PC-9 (cell line): ENCODE measurements at regions not wholly inside any gene's neighbourhood (a gene's known extent, or its start where the extent isn't known, plus 50 kb on each side); places are given as distances from the start of the nearest gene placed in this dataset.
"Not testable (repeated sequence)": the region's sequence is repeated elsewhere in the genome, so short reads cannot be mapped to it uniquely, and the experiment has no call there.

Experiments used
- BruUV-seq: library from RNA; stranded (reverse); fragments of 400-500 nt; replicated peaks from 2 replicates; lab custom pipeline; 2021; lab: Mats Ljungman, UMichigan
- CTCF ChIA-PET: fragments of 300-600 bp; sonication (Branson Sonifier 250); formaldehyde crosslinking; loops from one replicate; lab custom pipeline; 2022; ENCODE audit warnings: antibody characterized with exemption; lab: Charles Lee
- POLR2A ChIA-PET: fragments of 300-600 bp; sonication (Branson Sonifier 250); formaldehyde crosslinking; loops from one replicate; lab custom pipeline; 2022; ENCODE audit warnings: antibody characterized with exemption; ENCODE audit not compliant: unreplicated experiment; lab: Charles Lee
- DNase-seq, 2 experiments: peaks; one replicate each; pipeline versions ENCODE4 v3.0.0 to v3.0.0-alpha.2; 2015 to 2022; ENCODE audit warnings: mixed read lengths in 1 of 2
- H2AFZ ChIP-seq: fragments of 200-600 bp; sonication (generic); 2 replicates; pipeline ENCODE4 v1.8.1; 2017; ENCODE audit warnings: antibody characterized with exemption
- H3F3A ChIP-seq: fragments of 200-600 bp; sonication (generic); 2 replicates; pipeline ENCODE4 v1.8.1; 2017; ENCODE audit warnings: antibody characterized with exemption, mild to moderate bottlenecking, low read depth; ENCODE audit not compliant: insufficient read depth
- H3K27ac ChIP-seq: fragments of 200-600 bp; sonication (generic); 2 replicates; pipeline ENCODE4 v1.6.1; 2016; ENCODE audit warnings: mixed run types
- H3K27me3 ChIP-seq: fragments of 200-600 bp; sonication (generic); 2 replicates; pipeline ENCODE4 v1.6.1; 2016; ENCODE audit warnings: low read depth, mixed run types; ENCODE audit not compliant: insufficient read depth
- H3K36me3 ChIP-seq: fragments of 200-600 bp; sonication (generic); 2 replicates; pipeline ENCODE4 v1.6.1; 2016; ENCODE audit warnings: low read depth, mixed run types
- H3K4me1 ChIP-seq: fragments of 200-600 bp; sonication (generic); replicated peaks from 2 replicates; pipeline ENCODE4 v1.6.1; 2016; ENCODE audit warnings: mixed run types; ENCODE audit not compliant: insufficient read depth
- H3K4me2 ChIP-seq: fragments of 200-600 bp; sonication (generic); 2 replicates; pipeline ENCODE4 v1.6.1; 2017; ENCODE audit warnings: mixed run types
- H3K4me3 ChIP-seq: fragments of 200-600 bp; sonication (generic); 2 replicates; pipeline ENCODE4 v1.6.1; 2016; ENCODE audit warnings: mixed run types
- H3K79me2 ChIP-seq: fragments of 200-600 bp; sonication (generic); 2 replicates; pipeline ENCODE4 v1.6.1; 2017; ENCODE audit warnings: low read depth, mixed run types
- H3K9me2 ChIP-seq: fragments of 200-600 bp; sonication (generic); 2 replicates; pipeline ENCODE4 v1.8.1; 2017; ENCODE audit warnings: mild to moderate bottlenecking; ENCODE audit not compliant: insufficient read depth
- H3K9me3 ChIP-seq: fragments of 200-600 bp; sonication (generic); 2 replicates; pipeline ENCODE4 v1.8.1; 2016; ENCODE audit warnings: low read depth; ENCODE audit not compliant: insufficient read depth
- H4K20me1 ChIP-seq: fragments of 200-600 bp; sonication (generic); 2 replicates; pipeline ENCODE4 v1.8.1; 2017; ENCODE audit not compliant: insufficient read depth
- EZH2 ChIP-seq: fragments of 200-600 bp; sonication (generic); IDR thresholded peaks from 2 replicates; pipeline ENCODE4 v1.8.0; 2017; ENCODE audit warnings: antibody characterized with exemption, low read depth
- intact Hi-C: fragments of 100-400 bp; cut with micrococcal nuclease; formaldehyde crosslinking; loops from one replicate; pipeline ENCODE4 v1.10.0; 2022; ENCODE audit not compliant: unreplicated experiment
- TF ChIP-seq, protein P1 (sequence below): fragments of 200-600 bp; sonication (generic); conservative IDR thresholded peaks from 2 replicates; pipeline ENCODE4 v1.6.1; 2017; ENCODE audit warnings: mixed run types, antibody characterized with exemption, mild to moderate bottlenecking, moderate library complexity

DNA sequence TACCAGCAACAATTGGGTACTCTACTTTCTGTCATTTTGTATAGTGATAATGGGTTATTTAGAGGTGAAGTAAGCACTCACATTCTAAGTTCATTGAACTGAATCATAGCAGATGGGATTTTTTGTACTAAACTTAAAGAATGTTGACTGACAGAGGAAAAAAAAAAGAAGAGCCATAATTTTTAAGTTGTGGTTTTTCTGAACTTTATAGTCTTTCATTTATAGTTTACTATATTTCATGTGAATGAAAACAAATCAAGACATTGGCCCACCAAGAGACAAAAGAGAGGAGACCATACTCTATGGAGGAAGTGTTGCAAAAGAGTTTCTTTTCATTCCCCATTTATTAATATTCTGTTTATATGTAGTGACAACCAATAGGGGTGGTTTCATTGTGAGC is 685.7 kb downstream of the BCKDHB start:
- intact Hi-C loops, result no loop called here
- CTCF ChIA-PET, result no interaction called here
- no peaks in the 10 kb centered on the region for H3K36me3 ChIP-seq
- no peaks in the 10 kb centered on the region for H3F3A ChIP-seq
- POLR2A ChIA-PET, result no interaction called here
- H2AFZ ChIP-seq, result no peak overlapping the region
- H3K27me3 ChIP-seq, result no peaks in the 10 kb centered on the region
- H4K20me1 ChIP-seq, result no peaks in the 10 kb centered on the region
- H3K79me2 ChIP-seq, result no peaks in the 10 kb centered on the region
- H3K4me3 ChIP-seq, result no peak overlapping the region
- no peak overlapping the region for H3K27ac ChIP-seq
- DNase-seq, result no peak
- H3K9me3 ChIP-seq, result no peaks in the 10 kb centered on the region
- no peaks in the 10 kb centered on the region for H3K9me2 ChIP-seq
- H3K4me1 ChIP-seq, result 0 out of 2 replicates have a peak, but pooled peaks cover 7% of the 10 kb centered on the region
- TF ChIP-seq, protein P1, sequence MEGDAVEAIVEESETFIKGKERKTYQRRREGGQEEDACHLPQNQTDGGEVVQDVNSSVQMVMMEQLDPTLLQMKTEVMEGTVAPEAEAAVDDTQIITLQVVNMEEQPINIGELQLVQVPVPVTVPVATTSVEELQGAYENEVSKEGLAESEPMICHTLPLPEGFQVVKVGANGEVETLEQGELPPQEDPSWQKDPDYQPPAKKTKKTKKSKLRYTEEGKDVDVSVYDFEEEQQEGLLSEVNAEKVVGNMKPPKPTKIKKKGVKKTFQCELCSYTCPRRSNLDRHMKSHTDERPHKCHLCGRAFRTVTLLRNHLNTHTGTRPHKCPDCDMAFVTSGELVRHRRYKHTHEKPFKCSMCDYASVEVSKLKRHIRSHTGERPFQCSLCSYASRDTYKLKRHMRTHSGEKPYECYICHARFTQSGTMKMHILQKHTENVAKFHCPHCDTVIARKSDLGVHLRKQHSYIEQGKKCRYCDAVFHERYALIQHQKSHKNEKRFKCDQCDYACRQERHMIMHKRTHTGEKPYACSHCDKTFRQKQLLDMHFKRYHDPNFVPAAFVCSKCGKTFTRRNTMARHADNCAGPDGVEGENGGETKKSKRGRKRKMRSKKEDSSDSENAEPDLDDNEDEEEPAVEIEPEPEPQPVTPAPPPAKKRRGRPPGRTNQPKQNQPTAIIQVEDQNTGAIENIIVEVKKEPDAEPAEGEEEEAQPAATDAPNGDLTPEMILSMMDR, result no peak
- no peak for TF ChIP-seq EZH2
- BruUV-seq, result no TSS peak
- H3K4me2 ChIP-seq, result no peak overlapping the region

DNA sequence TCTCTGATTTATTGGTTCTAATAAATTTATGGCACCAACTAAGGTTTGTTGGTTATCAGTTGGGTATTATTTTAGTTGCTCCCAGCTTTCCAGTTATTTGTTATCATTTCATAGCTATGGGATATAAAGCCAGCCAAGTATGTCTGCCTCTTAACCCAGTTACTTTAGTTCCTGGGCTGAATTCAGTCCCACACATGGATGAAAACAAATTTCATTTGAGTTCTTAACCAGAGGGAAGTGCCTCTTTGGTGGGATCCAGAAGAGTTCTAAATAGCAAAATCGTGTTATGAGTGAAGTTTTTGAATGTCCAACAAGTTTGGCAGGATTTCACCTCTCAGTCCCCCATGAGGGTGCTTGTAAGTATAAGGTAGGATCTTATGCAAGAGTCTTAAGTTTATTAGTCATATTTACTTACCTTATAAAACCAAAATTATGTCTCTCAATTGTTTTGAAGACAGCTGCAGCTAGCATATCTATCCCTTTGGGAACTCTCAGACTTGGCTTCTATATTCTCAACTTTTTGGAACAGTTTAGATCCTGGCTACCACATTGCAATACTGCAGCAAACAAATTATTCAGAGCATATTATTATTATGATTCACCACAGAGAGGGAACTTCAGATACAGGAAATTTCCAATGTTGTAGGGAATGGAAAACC is 683.6 kb downstream of the BCKDHB start:
- ChIA-PET POLR2A (no interaction called here), CTCF (no interaction called here)
- Histone ChIP-seq H3K4me1 (0 out of 2 replicates have a peak, but pooled peaks cover 7% of the 10 kb centered on the region), H2AFZ (no peak overlapping the region), H3F3A (no peaks in the 10 kb centered on the region), H3K27me3 (no peaks in the 10 kb centered on the region), H3K27ac (0 out of 2 replicates have a peak overlapping the region, but pooled peaks have one; percentile 26), H3K9me3 (no peaks in the 10 kb centered on the region), H3K79me2 (no peaks in the 10 kb centered on the region), H4K20me1 (no peaks in the 10 kb centered on the region), H3K36me3 (no peaks in the 10 kb centered on the region), H3K4me3 (no peak overlapping the region), H3K9me2 (no peaks in the 10 kb centered on the region), H3K4me2 (peak overlapping the region; percentile 36; the same call in 1 of the 2 replicates)
- TF ChIP-seq, protein P1, result no peak
- no peak for TF ChIP-seq EZH2
- intact Hi-C loops, result no loop called here
- no TSS peak for BruUV-seq
- DNase-seq, result peak in 1 of 2 experiments; percentile 34

DNA sequence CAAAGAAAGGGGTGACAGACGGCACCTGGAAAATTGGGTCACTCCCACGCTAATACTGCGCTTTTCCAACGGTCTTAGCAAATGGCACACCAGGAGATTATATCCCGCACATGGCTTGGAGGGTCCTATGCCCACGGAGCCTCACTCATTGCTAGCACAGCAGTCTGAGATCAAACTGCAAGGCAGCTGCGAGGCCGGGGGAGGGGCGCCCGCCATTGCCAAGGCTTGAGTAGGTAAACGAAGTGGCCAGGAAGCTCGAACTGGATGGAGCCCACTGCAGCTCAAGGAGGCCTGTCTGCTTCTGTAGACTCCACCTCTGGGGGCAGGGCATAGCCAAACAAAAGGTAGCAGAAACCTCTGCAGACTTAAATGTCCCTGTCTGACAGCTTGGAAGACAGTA is 676.8 kb downstream of the BCKDHB start:
- H4K20me1 ChIP-seq, CTCF ChIA-PET, H2AFZ ChIP-seq, H3K36me3 ChIP-seq, H3K9me3 ChIP-seq, H3K4me1 ChIP-seq, BruUV-seq, POLR2A ChIA-PET, H3K9me2 ChIP-seq, H3K27ac ChIP-seq, H3K27me3 ChIP-seq, H3K79me2 ChIP-seq, intact Hi-C loops, H3K4me2 ChIP-seq, H3F3A ChIP-seq, DNase-seq, H3K4me3 ChIP-seq: not testable (repeated sequence)

DNA sequence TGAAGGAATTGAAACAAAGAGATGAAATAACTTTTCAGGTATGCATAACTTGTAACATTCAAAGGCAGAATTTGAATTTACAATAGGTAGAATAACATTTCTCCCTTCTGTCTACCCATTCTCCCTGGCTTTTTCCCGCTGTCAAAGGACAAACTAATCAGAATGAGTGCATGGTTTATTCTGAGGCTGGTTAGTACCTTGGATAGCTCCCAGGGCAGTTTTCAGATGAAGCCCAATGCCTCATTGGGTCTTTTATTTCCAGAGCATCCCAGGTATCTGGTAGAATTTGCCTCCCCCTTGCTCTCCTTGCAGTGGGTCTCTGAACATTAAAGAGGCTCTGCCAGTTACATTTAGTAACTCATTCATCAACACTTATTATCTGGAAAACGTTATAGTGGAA is 665.5 kb downstream of the BCKDHB start:
- peak in 1 of 2 experiments; percentile 1 for DNase-seq
- Histone ChIP-seq H2AFZ (no peak overlapping the region), H3K9me2 (no peaks in the 10 kb centered on the region), H3K9me3 (no peaks in the 10 kb centered on the region), H3K4me3 (no peak overlapping the region), H3K4me2 (no peak overlapping the region), H3K36me3 (no peaks in the 10 kb centered on the region), H3K27me3 (no peaks in the 10 kb centered on the region), H3K27ac (no peak overlapping the region), H3F3A (no peaks in the 10 kb centered on the region), H3K79me2 (no peaks in the 10 kb centered on the region), H3K4me1 (no peaks in the 10 kb centered on the region), H4K20me1 (no peaks in the 10 kb centered on the region)
- ChIA-PET CTCF (no interaction called here), POLR2A (no interaction called here)
- no TSS peak for BruUV-seq
- TF ChIP-seq EZH2, result no peak
- TF ChIP-seq, protein P1, result no peak
- intact Hi-C loops, result no loop called here
